IPS-11a (cell line): ENCODE measurements at regions not wholly inside any gene's neighbourhood (a gene's known extent, or its start where the extent isn't known, plus 50 kb on each side); places are given as distances from the start of the nearest gene placed in this dataset.
"Not testable (repeated sequence)": the region's sequence is repeated elsewhere in the genome, so short reads cannot be mapped to it uniquely, and the experiment has no call there.

Source experiments
- H3K4me3 ChIP-seq: one replicate; pipeline ENCODE4 v1.5.1; 2013; ENCODE audit warnings: low read depth, low read length, control low read depth

- H3K4me3 ChIP-seq, result no peak overlapping the region
Measured at GRCh38 chr10:21293518-21294356, 231.7 kb downstream of the SKIDA1 start.

GRCh38 chr10:21292763-21293517, 232.5 kb downstream of the SKIDA1 start:
- H3K4me3 ChIP-seq, result peak overlapping the region; percentile 24

GRCh38 chr10:21290499-21291160, 234.9 kb downstream of the SKIDA1 start:
- no peak overlapping the region for H3K4me3 ChIP-seq

GRCh38 chr10:21289961-21290360, 235.5 kb downstream of the SKIDA1 start:
- H3K4me3 ChIP-seq, result no peak overlapping the region

- H3K4me3 ChIP-seq, result no peak overlapping the region
Measured at GRCh38 chr10:21289271-21289670, 236.2 kb downstream of the SKIDA1 start.

- H3K4me3 ChIP-seq, result no peak overlapping the region
Measured at GRCh38 chr10:21285742-21286331, 239.6 kb downstream of the SKIDA1 start.

- H3K4me3 ChIP-seq, result no peak overlapping the region
Measured at GRCh38 chr10:21285207-21285606, 240.3 kb downstream of the SKIDA1 start.

GRCh38 chr10:21284301-21284700, 241.2 kb downstream of the SKIDA1 start:
- no peak overlapping the region for H3K4me3 ChIP-seq

GRCh38 chr10:21283053-21283452, 242.4 kb downstream of the SKIDA1 start:
- not testable (repeated sequence) for H3K4me3 ChIP-seq

- H3K4me3 ChIP-seq, result no peak overlapping the region
Measured at GRCh38 chr10:21281765-21282484, 243.6 kb downstream of the SKIDA1 start.

GRCh38 chr10:21280971-21281572, 244.4 kb downstream of the SKIDA1 start:
- H3K4me3 ChIP-seq, result no peak overlapping the region

- no peak overlapping the region for H3K4me3 ChIP-seq
Measured at GRCh38 chr10:21280037-21280436, 245.4 kb downstream of the SKIDA1 start.

GRCh38 chr10:21279217-21279575, 246.3 kb downstream of the SKIDA1 start:
- no peak overlapping the region for H3K4me3 ChIP-seq

- no peak overlapping the region for H3K4me3 ChIP-seq
Measured at GRCh38 chr10:21278491-21279216, 246.8 kb downstream of the SKIDA1 start.

GRCh38 chr10:21273400-21273968, 252.0 kb downstream of the SKIDA1 start:
- no peak overlapping the region for H3K4me3 ChIP-seq

GRCh38 chr10:21272643-21273399, 252.7 kb downstream of the SKIDA1 start:
- H3K4me3 ChIP-seq, result no peak overlapping the region

GRCh38 chr10:21270976-21271375, 254.5 kb downstream of the SKIDA1 start:
- no peak overlapping the region for H3K4me3 ChIP-seq

GRCh38 chr10:21269289-21269688, 256.2 kb downstream of the SKIDA1 start:
- H3K4me3 ChIP-seq, result no peak overlapping the region

- no peak overlapping the region for H3K4me3 ChIP-seq
Measured at GRCh38 chr10:21265622-21266021, 259.9 kb downstream of the SKIDA1 start.
